ENCODE measurements at regions not wholly inside any gene's neighbourhood (a gene's known extent, or its start where the extent isn't known, plus 50 kb on each side); places are given as distances from the start of the nearest gene placed in this dataset.

DNA sequence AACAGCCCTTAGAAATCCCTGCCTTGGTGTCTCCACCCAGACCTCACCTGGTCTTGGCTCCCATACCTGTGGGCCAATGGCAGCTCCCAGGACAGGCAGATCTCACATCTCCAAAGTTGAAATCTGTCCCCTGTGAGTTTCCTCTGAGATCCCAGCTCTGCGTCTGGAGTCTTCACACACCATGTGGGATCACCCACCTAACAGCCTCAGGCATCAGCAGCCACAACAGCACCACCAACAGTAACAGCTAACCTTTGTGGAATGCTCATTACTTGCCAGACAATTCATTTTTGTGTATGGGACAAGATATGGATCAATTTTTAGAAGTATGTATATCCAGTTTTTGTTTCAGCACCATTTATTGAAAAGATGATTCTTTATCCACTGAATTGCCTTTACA is 523.2 kb downstream of the MATN1 start (continued):
- TF ChIP-seq, protein P1, sequence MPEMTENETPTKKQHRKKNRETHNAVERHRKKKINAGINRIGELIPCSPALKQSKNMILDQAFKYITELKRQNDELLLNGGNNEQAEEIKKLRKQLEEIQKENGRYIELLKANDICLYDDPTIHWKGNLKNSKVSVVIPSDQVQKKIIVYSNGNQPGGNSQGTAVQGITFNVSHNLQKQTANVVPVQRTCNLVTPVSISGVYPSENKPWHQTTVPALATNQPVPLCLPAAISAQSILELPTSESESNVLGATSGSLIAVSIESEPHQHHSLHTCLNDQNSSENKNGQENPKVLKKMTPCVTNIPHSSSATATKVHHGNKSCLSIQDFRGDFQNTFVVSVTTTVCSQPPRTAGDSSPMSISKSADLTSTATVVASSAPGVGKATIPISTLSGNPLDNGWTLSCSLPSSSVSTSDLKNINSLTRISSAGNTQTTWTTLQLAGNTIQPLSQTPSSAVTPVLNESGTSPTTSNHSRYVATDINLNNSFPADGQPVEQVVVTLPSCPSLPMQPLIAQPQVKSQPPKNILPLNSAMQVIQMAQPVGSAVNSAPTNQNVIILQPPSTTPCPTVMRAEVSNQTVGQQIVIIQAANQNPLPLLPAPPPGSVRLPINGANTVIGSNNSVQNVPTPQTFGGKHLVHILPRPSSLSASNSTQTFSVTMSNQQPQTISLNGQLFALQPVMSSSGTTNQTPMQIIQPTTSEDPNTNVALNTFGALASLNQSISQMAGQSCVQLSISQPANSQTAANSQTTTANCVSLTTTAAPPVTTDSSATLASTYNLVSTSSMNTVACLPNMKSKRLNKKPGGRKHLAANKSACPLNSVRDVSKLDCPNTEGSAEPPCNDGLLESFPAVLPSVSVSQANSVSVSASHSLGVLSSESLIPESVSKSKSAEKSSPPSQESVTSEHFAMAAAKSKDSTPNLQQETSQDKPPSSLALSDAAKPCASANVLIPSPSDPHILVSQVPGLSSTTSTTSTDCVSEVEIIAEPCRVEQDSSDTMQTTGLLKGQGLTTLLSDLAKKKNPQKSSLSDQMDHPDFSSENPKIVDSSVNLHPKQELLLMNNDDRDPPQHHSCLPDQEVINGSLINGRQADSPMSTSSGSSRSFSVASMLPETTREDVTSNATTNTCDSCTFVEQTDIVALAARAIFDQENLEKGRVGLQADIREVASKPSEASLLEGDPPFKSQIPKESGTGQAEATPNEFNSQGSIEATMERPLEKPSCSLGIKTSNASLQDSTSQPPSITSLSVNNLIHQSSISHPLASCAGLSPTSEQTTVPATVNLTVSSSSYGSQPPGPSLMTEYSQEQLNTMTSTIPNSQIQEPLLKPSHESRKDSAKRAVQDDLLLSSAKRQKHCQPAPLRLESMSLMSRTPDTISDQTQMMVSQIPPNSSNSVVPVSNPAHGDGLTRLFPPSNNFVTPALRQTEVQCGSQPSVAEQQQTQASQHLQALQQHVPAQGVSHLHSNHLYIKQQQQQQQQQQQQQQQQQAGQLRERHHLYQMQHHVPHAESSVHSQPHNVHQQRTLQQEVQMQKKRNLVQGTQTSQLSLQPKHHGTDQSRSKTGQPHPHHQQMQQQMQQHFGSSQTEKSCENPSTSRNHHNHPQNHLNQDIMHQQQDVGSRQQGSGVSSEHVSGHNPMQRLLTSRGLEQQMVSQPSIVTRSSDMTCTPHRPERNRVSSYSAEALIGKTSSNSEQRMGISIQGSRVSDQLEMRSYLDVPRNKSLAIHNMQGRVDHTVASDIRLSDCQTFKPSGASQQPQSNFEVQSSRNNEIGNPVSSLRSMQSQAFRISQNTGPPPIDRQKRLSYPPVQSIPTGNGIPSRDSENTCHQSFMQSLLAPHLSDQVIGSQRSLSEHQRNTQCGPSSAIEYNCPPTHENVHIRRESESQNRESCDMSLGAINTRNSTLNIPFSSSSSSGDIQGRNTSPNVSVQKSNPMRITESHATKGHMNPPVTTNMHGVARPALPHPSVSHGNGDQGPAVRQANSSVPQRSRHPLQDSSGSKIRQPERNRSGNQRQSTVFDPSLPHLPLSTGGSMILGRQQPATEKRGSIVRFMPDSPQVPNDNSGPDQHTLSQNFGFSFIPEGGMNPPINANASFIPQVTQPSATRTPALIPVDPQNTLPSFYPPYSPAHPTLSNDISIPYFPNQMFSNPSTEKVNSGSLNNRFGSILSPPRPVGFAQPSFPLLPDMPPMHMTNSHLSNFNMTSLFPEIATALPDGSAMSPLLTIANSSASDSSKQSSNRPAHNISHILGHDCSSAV (CRISPR knock-in tag; IDR thresholded peaks at IDR 0.05; ENCODE audit: borderline replicate concordance): no peak
- no peak for TF ChIP-seq ZNF737 (CRISPR knock-in tag; IDR thresholded peaks at IDR 0.05; ENCODE audit: borderline replicate concordance)

GRCh38 chr1:30199563-30199962 is 523.8 kb downstream of the MATN1 start:
- no peak overlapping the region for H2AFZ ChIP-seq (ENCODE audit: low read length)
- ChIA-PET CTCF (ENCODE audit: low intra/inter-chr PET ratio, low total read pairs) (no interaction called here), POLR2A (no interaction called here)
- no peak for ATAC-seq
- no peak for DNase-seq (ENCODE audit: low spot score)
- H3K36me3 ChIP-seq (replicated peaks in 1 of 2; ENCODE audit: control insufficient read depth in 1 of 2, insufficient read depth in 2 of 2, low read length in 2 of 2): no peaks in the 10 kb centered on the region
- BruUV-seq (replicated peaks): no TSS peak
- no peak overlapping the region for H3K4me3 ChIP-seq (replicated peaks in 1 of 3; ENCODE audit: insufficient read depth in 1 of 3, low read depth in 2 of 3, low read length in 3 of 3)
- no peak overlapping the region for H3K9ac ChIP-seq (ENCODE audit: insufficient read depth, low read depth, low read length)
- H3K27ac ChIP-seq (ENCODE audit: extremely low read length, insufficient read depth, low read length): no peak overlapping the region
- peaks cover 16% of the 10 kb centered on the region for H3K9me3 ChIP-seq (ENCODE audit: low read length)
- no peaks in the 10 kb centered on the region for H4K20me1 ChIP-seq (ENCODE audit: insufficient read depth, low read length)
- in situ Hi-C loops (cut with HindIII; ENCODE audit: extremely low pct_ligation_motif_present, low pct_unique_long_range_greater_than_20kb) (no loop called here), intact Hi-C loops (cut with micrococcal nuclease; ENCODE audit: unreplicated experiment) (no loop called here)
- WGBS (ENCODE audit: low lambda C conversion rate): 8% methylated on average over 4 of the region's 8 CpGs
- H3K27me3 ChIP-seq (ENCODE audit: control insufficient read depth in 1 of 2, insufficient read depth in 2 of 2, low read length in 2 of 2): peaks cover 0 to 4% of the 10 kb centered on the region in 2 experiments; a peak in 1 of 5 replicates
- 0 out of 2 replicates have a peak, but pooled peaks cover 7% of the 10 kb centered on the region for H3K4me1 ChIP-seq (ENCODE audit: insufficient read depth, low read length)
- H3K79me2 ChIP-seq (ENCODE audit: insufficient read depth, low read length): no peaks in the 10 kb centered on the region
- H3K4me2 ChIP-seq (ENCODE audit: low read depth, low read length): no peak overlapping the region
- no peak for FAIRE-seq
- TF ChIP-seq ZNF788 (CRISPR knock-in tag; IDR thresholded peaks at IDR 0.05; ENCODE audit: borderline replicate concordance): no peak
- no peak for TF ChIP-seq NBN (conservative IDR thresholded peaks at IDR 0.05)
- no peak for TF ChIP-seq THAP9 (CRISPR knock-in tag; IDR thresholded peaks at IDR 0.05; ENCODE audit: borderline replicate concordance)
